ENCODE measurements at regions not wholly inside any gene's neighbourhood (a gene's known extent, or its start where the extent isn't known, plus 50 kb on each side); places are given as distances from the start of the nearest gene placed in this dataset.

- Histone ChIP-seq H4K20me1 (ENCODE audit: insufficient read depth, low read length) (no peaks in the 10 kb centered on the region), H3K9me2 (ENCODE audit: insufficient read depth, low read length) (no peaks in the 10 kb centered on the region), H3K9me3 (ENCODE audit: low read length) (no peaks in the 10 kb centered on the region), H3K4me3 (ENCODE audit: low read depth, low read length, poor library complexity, severe bottlenecking) (no peak overlapping the region), H3K79me2 (ENCODE audit: insufficient read depth, low read depth, low read length) (no peaks in the 10 kb centered on the region), H3K4me2 (ENCODE audit: low read length) (no peak overlapping the region), H3K36me3 (ENCODE audit: insufficient read depth, low read length) (no peaks in the 10 kb centered on the region), H3K27ac (ENCODE audit: low read depth, low read length, poor library complexity, severe bottlenecking) (no peak overlapping the region), H3K4me1 (ENCODE audit: insufficient read depth, low read length, poor library complexity, severe bottlenecking) (no peaks in the 10 kb centered on the region), H2AFZ (ENCODE audit: low read length) (no peak overlapping the region)
- ChIA-PET CTCF (ENCODE audit: unreplicated experiment) (no interaction called here), POLR2A (interaction anchor here (1.0 kb wide), 1 partner anchor 11 kb away, joined by 4 read pairs; no protein-coding TSS in a partner anchor)
- BruUV-seq (replicated peaks), result no TSS peak
- TF ChIP-seq EZH2phosphoT487 (IDR thresholded peaks at IDR 0.05; ENCODE audit: borderline replicate concordance, low read depth, low read length) (no peak), CTCF (conservative IDR thresholded peaks at IDR 0.05; ENCODE audit: low read length) (no peak)
- intact Hi-C loops (cut with micrococcal nuclease; ENCODE audit: unreplicated experiment), result no loop called here
- DNase-seq (ENCODE audit: low spot score), result no peak
These were observed 234.2 kb downstream of the BLID start for GRCh38 chr11:121881806-121882205.

GRCh38 chr11:121877152-121877551, 238.9 kb downstream of the BLID start:
- Histone ChIP-seq H3K4me2 (ENCODE audit: low read length) (no peak overlapping the region), H4K20me1 (ENCODE audit: insufficient read depth, low read length) (no peaks in the 10 kb centered on the region), H2AFZ (ENCODE audit: low read length) (no peak overlapping the region), H3K36me3 (ENCODE audit: insufficient read depth, low read length) (no peaks in the 10 kb centered on the region), H3K27ac (ENCODE audit: low read depth, low read length, poor library complexity, severe bottlenecking) (no peak overlapping the region), H3K4me3 (ENCODE audit: low read depth, low read length, poor library complexity, severe bottlenecking) (no peak overlapping the region), H3K9me2 (ENCODE audit: insufficient read depth, low read length) (no peaks in the 10 kb centered on the region), H3K4me1 (ENCODE audit: insufficient read depth, low read length, poor library complexity, severe bottlenecking) (no peaks in the 10 kb centered on the region), H3K9me3 (ENCODE audit: low read length) (no peaks in the 10 kb centered on the region), H3K79me2 (ENCODE audit: insufficient read depth, low read depth, low read length) (no peaks in the 10 kb centered on the region)
- no TSS peak for BruUV-seq (replicated peaks)
- no peak for DNase-seq (ENCODE audit: low spot score)
- ChIA-PET POLR2A (no interaction called here), CTCF (ENCODE audit: unreplicated experiment) (no interaction called here)
- TF ChIP-seq EZH2phosphoT487 (IDR thresholded peaks at IDR 0.05; ENCODE audit: borderline replicate concordance, low read depth, low read length), result no peak
- TF ChIP-seq CTCF (conservative IDR thresholded peaks at IDR 0.05; ENCODE audit: low read length), result no peak
- intact Hi-C loops (cut with micrococcal nuclease; ENCODE audit: unreplicated experiment), result no loop called here

- ChIA-PET POLR2A (no interaction called here), CTCF (ENCODE audit: unreplicated experiment) (no interaction called here)
- intact Hi-C loops (cut with micrococcal nuclease; ENCODE audit: unreplicated experiment), result no loop called here
- H3K36me3 ChIP-seq (ENCODE audit: insufficient read depth, low read length), result no peaks in the 10 kb centered on the region
- H3K4me3 ChIP-seq (ENCODE audit: low read depth, low read length, poor library complexity, severe bottlenecking), result no peak overlapping the region
- no TSS peak for BruUV-seq (replicated peaks)
- H3K79me2 ChIP-seq (ENCODE audit: insufficient read depth, low read depth, low read length), result no peaks in the 10 kb centered on the region
- H4K20me1 ChIP-seq (ENCODE audit: insufficient read depth, low read length), result no peaks in the 10 kb centered on the region
- H3K4me1 ChIP-seq (ENCODE audit: insufficient read depth, low read length, poor library complexity, severe bottlenecking), result no peaks in the 10 kb centered on the region
- no peak overlapping the region for H3K27ac ChIP-seq (ENCODE audit: low read depth, low read length, poor library complexity, severe bottlenecking)
- no peak overlapping the region for H3K4me2 ChIP-seq (ENCODE audit: low read length)
- no peaks in the 10 kb centered on the region for H3K9me2 ChIP-seq (ENCODE audit: insufficient read depth, low read length)
- H3K9me3 ChIP-seq (ENCODE audit: low read length), result no peaks in the 10 kb centered on the region
- no peak for TF ChIP-seq EZH2phosphoT487 (IDR thresholded peaks at IDR 0.05; ENCODE audit: borderline replicate concordance, low read depth, low read length)
- TF ChIP-seq CTCF (conservative IDR thresholded peaks at IDR 0.05; ENCODE audit: low read length), result no peak
- H2AFZ ChIP-seq (ENCODE audit: low read length), result no peak overlapping the region
- no peak for DNase-seq (ENCODE audit: low spot score)
These were observed 242.2 kb downstream of the BLID start for GRCh38 chr11:121873766-121874165.
